ENCODE measurements at regions not wholly inside any gene's neighbourhood (a gene's known extent, or its start where the extent isn't known, plus 50 kb on each side); places are given as distances from the start of the nearest gene placed in this dataset.

- Histone ChIP-seq H2AFZ (ENCODE audit: control insufficient read depth, low read length) (no peak overlapping the region), H4K20me1 (ENCODE audit: control insufficient read depth, extremely low read depth, insufficient read depth, low read length) (no peaks in the 10 kb centered on the region), H3K27me3 (ENCODE audit: control insufficient read depth, extremely low read depth, insufficient read depth, low read length) (no peaks in the 10 kb centered on the region), H3K9me3 (ENCODE audit: control insufficient read depth, low read depth, low read length) (no peaks in the 10 kb centered on the region), H3K79me2 (ENCODE audit: control insufficient read depth, insufficient read depth, low read length) (no peaks in the 10 kb centered on the region), H3K27ac (ENCODE audit: control insufficient read depth, insufficient read depth, low read length) (no peak overlapping the region), H3K4me2 (ENCODE audit: control insufficient read depth, extremely low read depth, insufficient read depth, low read depth, low read length) (no peak overlapping the region), H3K9me1 (ENCODE audit: control insufficient read depth, extremely low read depth, insufficient read depth, low read length) (no peaks in the 10 kb centered on the region), H3K4me3 (ENCODE audit: control insufficient read depth in 2 of 3, extremely low read depth in 1 of 3, insufficient read depth in 2 of 3, low read depth in 1 of 3, low read length in 3 of 3) (no peak overlapping the region), H3K9ac (ENCODE audit: control insufficient read depth, extremely low read depth, insufficient read depth, low read length) (no peak overlapping the region), H3K36me3 (ENCODE audit: control insufficient read depth in 2 of 2, extremely low read depth in 1 of 2, insufficient read depth in 2 of 2, low read length in 2 of 2) (no peaks in the 10 kb centered on the region), H3K4me1 (ENCODE audit: control insufficient read depth, extremely low read depth, insufficient read depth, low read length) (no peaks in the 10 kb centered on the region)
- dilution Hi-C loops (cut with MboI; ENCODE audit: extremely low pct_ligation_motif_present, low sequenced_read_pairs), result no loop called here
- DNase-seq (ENCODE audit: low read depth, low spot score), result no peak
- TF ChIP-seq CTCF (optimal IDR thresholded peaks at IDR 0.05 in 1 of 3, IDR thresholded peaks at IDR 0.05 in 1 of 3, conservative IDR thresholded peaks at IDR 0.05 in 1 of 3; ENCODE audit: extremely low read depth in 1 of 3, insufficient read depth in 2 of 3, low read length in 3 of 3), result no peak
- no peak for TF ChIP-seq EZH2 (IDR thresholded peaks at IDR 0.05; ENCODE audit: low read length)
- FAIRE-seq, result peak; percentile 52
These were observed 64.0 kb downstream of the CCNG2 start for GRCh38 chr4:77220828-77221613.

GRCh38 chr4:77225022-77225421 lies 68.0 kb downstream of the CCNG2 start:
- DNase-seq (ENCODE audit: low read depth, low spot score) (no peak), FAIRE-seq (no peak)
- no peaks in the 10 kb centered on the region for H3K9me3 ChIP-seq (ENCODE audit: control insufficient read depth, low read depth, low read length)
- H3K27ac ChIP-seq (ENCODE audit: control insufficient read depth, insufficient read depth, low read length), result no peak overlapping the region
- H3K9ac ChIP-seq (ENCODE audit: control insufficient read depth, extremely low read depth, insufficient read depth, low read length), result no peak overlapping the region
- H3K4me1 ChIP-seq (ENCODE audit: control insufficient read depth, extremely low read depth, insufficient read depth, low read length), result peaks cover 10% of the 10 kb centered on the region
- no peaks in the 10 kb centered on the region for H3K27me3 ChIP-seq (ENCODE audit: control insufficient read depth, extremely low read depth, insufficient read depth, low read length)
- no peaks in the 10 kb centered on the region for H3K9me1 ChIP-seq (ENCODE audit: control insufficient read depth, extremely low read depth, insufficient read depth, low read length)
- TF ChIP-seq EZH2 (IDR thresholded peaks at IDR 0.05; ENCODE audit: low read length), result no peak
- no peaks in the 10 kb centered on the region for H4K20me1 ChIP-seq (ENCODE audit: control insufficient read depth, extremely low read depth, insufficient read depth, low read length)
- no peaks in the 10 kb centered on the region for H3K79me2 ChIP-seq (ENCODE audit: control insufficient read depth, insufficient read depth, low read length)
- no peak overlapping the region for H3K4me3 ChIP-seq (ENCODE audit: control insufficient read depth in 2 of 3, extremely low read depth in 1 of 3, insufficient read depth in 2 of 3, low read depth in 1 of 3, low read length in 3 of 3)
- no peaks in the 10 kb centered on the region for H3K36me3 ChIP-seq (ENCODE audit: control insufficient read depth in 2 of 2, extremely low read depth in 1 of 2, insufficient read depth in 2 of 2, low read length in 2 of 2)
- dilution Hi-C loops (cut with MboI; ENCODE audit: extremely low pct_ligation_motif_present, low sequenced_read_pairs), result loop anchor here (25.0 kb wide), 1 partner anchor 137 kb away; no protein-coding TSS in a partner anchor
- no peak overlapping the region for H2AFZ ChIP-seq (ENCODE audit: control insufficient read depth, low read length)
- no peak overlapping the region for H3K4me2 ChIP-seq (ENCODE audit: control insufficient read depth, extremely low read depth, insufficient read depth, low read depth, low read length)
